ENCODE measurements at regions not wholly inside any gene's neighbourhood (a gene's known extent, or its start where the extent isn't known, plus 50 kb on each side); places are given as distances from the start of the nearest gene placed in this dataset.

DNA sequence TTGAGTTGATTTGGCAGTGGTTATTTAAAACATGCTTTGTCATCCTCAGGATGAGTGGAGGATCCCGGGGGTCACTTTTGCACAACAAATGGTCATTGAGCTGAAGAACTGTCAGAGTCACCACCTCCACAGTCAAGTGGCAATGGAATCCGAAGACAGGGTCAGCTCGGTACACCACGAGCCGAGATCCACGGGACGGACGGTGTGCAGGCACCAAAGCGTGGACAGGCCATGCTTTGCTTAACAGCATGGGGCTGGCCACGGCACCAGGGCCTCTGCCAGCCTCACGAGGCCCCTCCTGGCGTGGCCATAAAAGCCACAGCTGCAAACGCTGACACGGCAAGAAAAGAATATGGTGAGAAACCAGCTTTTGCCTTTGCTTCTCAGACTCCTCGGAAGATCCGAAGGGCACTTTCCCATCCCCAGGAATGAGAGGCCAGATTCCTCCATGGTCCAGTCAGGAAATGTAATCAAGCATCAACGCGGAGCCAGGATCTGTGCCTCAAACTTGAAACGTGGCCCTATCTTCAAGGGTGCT, 152.2 kb upstream of the DIO3 start:
- H3K27me3 Mint-ChIP-seq (ENCODE audit: insufficient read depth, unreplicated experiment), result peaks cover 26% of the 10 kb centered on the region
- no peak overlapping the region for H3K4me3 Mint-ChIP-seq (ENCODE audit: unreplicated experiment)
- POLR2A ChIA-PET, result no interaction called here
- H3K27ac Mint-ChIP-seq (ENCODE audit: low read depth, unreplicated experiment), result no peak overlapping the region
- no peaks in the 10 kb centered on the region for H3K9me3 Mint-ChIP-seq (ENCODE audit: unreplicated experiment)
- H3K4me1 Mint-ChIP-seq (ENCODE audit: insufficient read depth, unreplicated experiment), result peaks cover 14% of the 10 kb centered on the region
- BruUV-seq (replicated peaks), result no TSS peak
- intact Hi-C loops (cut with micrococcal nuclease), result no loop called here
- TF ChIP-seq, protein P1, sequence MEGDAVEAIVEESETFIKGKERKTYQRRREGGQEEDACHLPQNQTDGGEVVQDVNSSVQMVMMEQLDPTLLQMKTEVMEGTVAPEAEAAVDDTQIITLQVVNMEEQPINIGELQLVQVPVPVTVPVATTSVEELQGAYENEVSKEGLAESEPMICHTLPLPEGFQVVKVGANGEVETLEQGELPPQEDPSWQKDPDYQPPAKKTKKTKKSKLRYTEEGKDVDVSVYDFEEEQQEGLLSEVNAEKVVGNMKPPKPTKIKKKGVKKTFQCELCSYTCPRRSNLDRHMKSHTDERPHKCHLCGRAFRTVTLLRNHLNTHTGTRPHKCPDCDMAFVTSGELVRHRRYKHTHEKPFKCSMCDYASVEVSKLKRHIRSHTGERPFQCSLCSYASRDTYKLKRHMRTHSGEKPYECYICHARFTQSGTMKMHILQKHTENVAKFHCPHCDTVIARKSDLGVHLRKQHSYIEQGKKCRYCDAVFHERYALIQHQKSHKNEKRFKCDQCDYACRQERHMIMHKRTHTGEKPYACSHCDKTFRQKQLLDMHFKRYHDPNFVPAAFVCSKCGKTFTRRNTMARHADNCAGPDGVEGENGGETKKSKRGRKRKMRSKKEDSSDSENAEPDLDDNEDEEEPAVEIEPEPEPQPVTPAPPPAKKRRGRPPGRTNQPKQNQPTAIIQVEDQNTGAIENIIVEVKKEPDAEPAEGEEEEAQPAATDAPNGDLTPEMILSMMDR (IDR thresholded peaks at IDR 0.05; ENCODE audit: unreplicated experiment), result no peak
- no peak for DNase-seq (ENCODE audit: unreplicated experiment)
- H3K36me3 Mint-ChIP-seq (ENCODE audit: insufficient read depth, unreplicated experiment), result peaks cover 7% of the 10 kb centered on the region
- CTCF ChIA-PET, result no interaction called here

DNA sequence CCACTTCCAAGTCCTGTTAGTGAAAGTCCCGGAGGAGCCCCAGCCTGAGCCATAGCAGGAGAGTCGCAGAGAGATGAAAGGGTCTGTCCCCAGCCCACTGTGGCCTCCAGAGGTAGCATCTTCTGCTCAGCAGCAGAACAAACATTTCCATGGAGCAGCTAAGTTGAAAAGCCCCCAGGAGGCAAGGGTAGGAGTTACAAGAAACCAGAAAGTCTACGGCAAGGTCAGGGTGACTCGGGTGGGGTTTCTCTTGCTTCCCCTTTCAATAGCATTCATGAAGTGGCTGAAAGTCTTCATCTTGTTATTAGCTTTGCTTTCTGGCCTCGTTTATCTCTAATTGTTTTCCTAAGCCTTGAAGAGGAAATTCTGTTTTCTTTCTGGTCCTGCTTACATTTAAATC, 151.2 kb upstream of the DIO3 start:
- Mint-ChIP-seq H3K4me1 (ENCODE audit: insufficient read depth, unreplicated experiment) (peaks cover 13% of the 10 kb centered on the region), H3K27ac (ENCODE audit: low read depth, unreplicated experiment) (no peak overlapping the region), H3K4me3 (ENCODE audit: unreplicated experiment) (no peak overlapping the region), H3K9me3 (ENCODE audit: unreplicated experiment) (no peaks in the 10 kb centered on the region), H3K36me3 (ENCODE audit: insufficient read depth, unreplicated experiment) (peaks cover 7% of the 10 kb centered on the region), H3K27me3 (ENCODE audit: insufficient read depth, unreplicated experiment) (peaks cover 37% of the 10 kb centered on the region)
- TF ChIP-seq, protein P1 (IDR thresholded peaks at IDR 0.05; ENCODE audit: unreplicated experiment), result no peak
- DNase-seq (ENCODE audit: unreplicated experiment), result no peak
- BruUV-seq (replicated peaks), result no TSS peak
- intact Hi-C loops (cut with micrococcal nuclease), result no loop called here
- POLR2A ChIA-PET, result no interaction called here
- CTCF ChIA-PET, result no interaction called here

DNA sequence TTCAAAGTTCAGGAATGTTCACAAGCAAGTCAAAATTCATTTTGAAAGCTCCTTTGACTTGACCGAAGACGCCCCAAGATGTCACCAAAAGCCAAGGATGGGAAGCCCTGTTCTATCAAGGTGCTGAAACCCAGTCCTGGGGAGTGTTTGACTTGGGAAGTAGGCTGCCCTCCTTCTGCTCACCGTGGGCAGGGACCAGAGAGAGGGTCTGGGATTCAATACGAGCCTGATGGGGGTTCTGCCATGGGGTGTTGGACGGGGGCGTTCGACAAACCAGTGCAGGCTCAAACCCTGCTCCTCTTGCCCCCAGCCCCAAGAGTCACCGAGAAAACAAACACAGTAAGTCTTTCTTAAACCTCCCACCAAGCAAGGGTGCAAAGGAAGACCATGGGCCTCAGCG, 150.1 kb upstream of the DIO3 start:
- ChIA-PET CTCF (no interaction called here), POLR2A (no interaction called here)
- DNase-seq (ENCODE audit: unreplicated experiment), result no peak
- TF ChIP-seq, protein P1 (IDR thresholded peaks at IDR 0.05; ENCODE audit: unreplicated experiment), result no peak
- Mint-ChIP-seq H3K4me3 (ENCODE audit: unreplicated experiment) (no peak overlapping the region), H3K4me1 (ENCODE audit: insufficient read depth, unreplicated experiment) (peaks cover 6% of the 10 kb centered on the region), H3K27me3 (ENCODE audit: insufficient read depth, unreplicated experiment) (peaks cover 47% of the 10 kb centered on the region), H3K27ac (ENCODE audit: low read depth, unreplicated experiment) (no peak overlapping the region), H3K36me3 (ENCODE audit: insufficient read depth, unreplicated experiment) (no peaks in the 10 kb centered on the region), H3K9me3 (ENCODE audit: unreplicated experiment) (no peaks in the 10 kb centered on the region)
- no TSS peak for BruUV-seq (replicated peaks)
- intact Hi-C loops (cut with micrococcal nuclease), result no loop called here

DNA sequence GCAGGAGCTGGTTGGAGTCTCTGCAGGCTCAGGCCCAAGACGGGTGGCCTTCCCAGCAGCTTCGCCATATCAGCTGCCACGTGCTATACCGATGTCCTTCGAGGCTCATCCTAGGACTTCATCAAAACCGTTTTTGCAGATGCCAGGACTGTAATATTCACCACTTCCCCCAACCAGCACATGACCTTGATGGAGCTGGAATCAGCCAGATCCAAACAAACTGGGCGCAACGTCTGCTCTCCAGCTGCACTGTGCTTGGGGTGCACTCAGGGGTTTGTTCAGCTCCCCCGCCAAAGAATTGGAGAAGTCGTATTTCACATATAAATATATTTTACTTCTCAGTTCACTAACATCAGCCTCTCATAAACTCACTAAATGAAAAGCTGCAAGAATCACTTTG, 149.5 kb upstream of the DIO3 start:
- Mint-ChIP-seq H3K27ac (ENCODE audit: low read depth, unreplicated experiment) (no peak overlapping the region), H3K9me3 (ENCODE audit: unreplicated experiment) (no peaks in the 10 kb centered on the region), H3K4me1 (ENCODE audit: insufficient read depth, unreplicated experiment) (peaks cover 6% of the 10 kb centered on the region), H3K4me3 (ENCODE audit: unreplicated experiment) (no peak overlapping the region), H3K27me3 (ENCODE audit: insufficient read depth, unreplicated experiment) (peaks cover 53% of the 10 kb centered on the region), H3K36me3 (ENCODE audit: insufficient read depth, unreplicated experiment) (no peaks in the 10 kb centered on the region)
- intact Hi-C loops (cut with micrococcal nuclease), result no loop called here
- BruUV-seq (replicated peaks), result no TSS peak
- ChIA-PET CTCF (interaction anchor here (0.6 kb wide), 2 partner anchors 44 to 505 kb away, joined by 5 read pairs; no protein-coding TSS in a partner anchor), POLR2A (no interaction called here)
- TF ChIP-seq, protein P1 (IDR thresholded peaks at IDR 0.05; ENCODE audit: unreplicated experiment), result no peak
- no peak for DNase-seq (ENCODE audit: unreplicated experiment)
